Smooth muscle cell (in vitro differentiated cells): ENCODE measurements at regions not wholly inside any gene's neighbourhood (a gene's known extent, or its start where the extent isn't known, plus 50 kb on each side); places are given as distances from the start of the nearest gene placed in this dataset.

Experiments
- DNase-seq: peaks from one replicate; lab custom pipeline; 2025; ENCODE audit not compliant: unreplicated experiment; lab: John Stamatoyannopoulos, UW
- H2AFZ ChIP-seq: fragments of 200-600 bp; sonication (generic); 2 replicates; pipeline ENCODE4 v1.6.0; 2016; ENCODE audit warnings: antibody characterized with exemption, low read depth, mild to moderate bottlenecking
- H3F3A ChIP-seq: fragments of 200-600 bp; sonication (generic); 2 replicates; pipeline ENCODE4 v1.6.0; 2017; ENCODE audit warnings: antibody characterized with exemption, low read depth
- H3K27ac ChIP-seq: fragments of 200-600 bp; sonication (generic); 2 replicates; pipeline ENCODE4 v1.5.1; 2016; ENCODE audit warnings: low read depth, mild to moderate bottlenecking
- H3K27me3 ChIP-seq: fragments of 200-600 bp; sonication (generic); 2 replicates; pipeline ENCODE4 v1.6.1; 2016; ENCODE audit warnings: low read depth, mild to moderate bottlenecking
- H3K36me3 ChIP-seq: fragments of 200-600 bp; sonication (generic); 2 replicates; pipeline ENCODE4 v1.5.1; 2016; ENCODE audit warnings: low read depth
- H3K4me1 ChIP-seq: fragments of 200-600 bp; sonication (generic); 2 replicates; pipeline ENCODE4 v1.5.1; 2016; ENCODE audit warnings: low read depth
- H3K4me2 ChIP-seq: fragments of 200-600 bp; sonication (generic); 2 replicates; pipeline ENCODE4 v1.6.0; 2016; ENCODE audit warnings: mild to moderate bottlenecking
- H3K4me3 ChIP-seq: fragments of 200-600 bp; sonication (generic); 2 replicates; pipeline ENCODE4 v1.5.1; 2016; ENCODE audit warnings: mild to moderate bottlenecking
- H3K79me2 ChIP-seq: fragments of 200-600 bp; sonication (generic); 2 replicates; pipeline ENCODE4 v1.6.0; 2016; ENCODE audit warnings: low read depth, mild to moderate bottlenecking
- H3K9ac ChIP-seq: fragments of 200-600 bp; sonication (generic); 2 replicates; pipeline ENCODE4 v1.6.0; 2016; ENCODE audit warnings: low read depth
- H3K9me3 ChIP-seq: fragments of 200-600 bp; sonication (generic); replicated peaks from 2 replicates; pipeline ENCODE4 v1.5.1; 2016; ENCODE audit warnings: low read depth
- H4K20me1 ChIP-seq: fragments of 200-600 bp; sonication (generic); 2 replicates; pipeline ENCODE4 v1.6.0; 2016; ENCODE audit warnings: low read depth
- CTCF ChIP-seq: fragments of 200-600 bp; sonication (generic); IDR thresholded peaks from 2 replicates; pipeline ENCODE4 v1.5.1; 2017; ENCODE audit warnings: borderline replicate concordance, mild to moderate bottlenecking, antibody characterized with exemption; ENCODE audit not compliant: insufficient read depth, poor library complexity, severe bottlenecking
- WGBS: methylation state at CpG from one replicate; pipeline ENCODE4 v1.1.7; 2016; ENCODE audit warnings: low lambda C conversion rate; 5-methylcytosine and 5-hydroxymethylcytosine counted together

GRCh38 chr5:9724707-9725106 lies 94.6 kb upstream of the TAS2R1 start:
- no peak for DNase-seq
- no peaks in the 10 kb centered on the region for H3K27me3 ChIP-seq
- no peak for TF ChIP-seq CTCF
- H3K27ac ChIP-seq = no peak overlapping the region
- no peaks in the 10 kb centered on the region for H3K9me3 ChIP-seq
- H3K9ac ChIP-seq = no peak overlapping the region
- no peak overlapping the region for H3K4me2 ChIP-seq
- H3K36me3 ChIP-seq = no peaks in the 10 kb centered on the region
- H3K79me2 ChIP-seq = no peaks in the 10 kb centered on the region
- H3F3A ChIP-seq = no peaks in the 10 kb centered on the region
- H3K4me1 ChIP-seq = no peaks in the 10 kb centered on the region
- no peak overlapping the region for H2AFZ ChIP-seq
- 95% methylated on average over 2 of the region's 2 CpGs for WGBS
- H3K4me3 ChIP-seq = no peak overlapping the region
- H4K20me1 ChIP-seq = no peaks in the 10 kb centered on the region

GRCh38 chr5:9722601-9723180 lies 92.5 kb upstream of the TAS2R1 start:
- H3K4me2 ChIP-seq = no peak overlapping the region
- no peak overlapping the region for H3K9ac ChIP-seq
- TF ChIP-seq CTCF = no peak
- no peak overlapping the region for H3K4me3 ChIP-seq
- H3K79me2 ChIP-seq = no peaks in the 10 kb centered on the region
- H2AFZ ChIP-seq = no peak overlapping the region
- no peaks in the 10 kb centered on the region for H3K36me3 ChIP-seq
- DNase-seq = no peak
- H3K27ac ChIP-seq = no peak overlapping the region
- H3K9me3 ChIP-seq = no peaks in the 10 kb centered on the region
- no peaks in the 10 kb centered on the region for H4K20me1 ChIP-seq
- no peaks in the 10 kb centered on the region for H3K27me3 ChIP-seq
- no peaks in the 10 kb centered on the region for H3K4me1 ChIP-seq
- 96% methylated on average over 4 of the region's 4 CpGs for WGBS
- H3F3A ChIP-seq = peaks cover 1% of the 10 kb centered on the region

- no peaks in the 10 kb centered on the region for H4K20me1 ChIP-seq
- peaks cover 8% of the 10 kb centered on the region for H3F3A ChIP-seq
- no peak overlapping the region for H3K27ac ChIP-seq
- no peak overlapping the region for H3K4me2 ChIP-seq
- no peaks in the 10 kb centered on the region for H3K9me3 ChIP-seq
- no peak for TF ChIP-seq CTCF
- H2AFZ ChIP-seq = no peak overlapping the region
- H3K79me2 ChIP-seq = no peaks in the 10 kb centered on the region
- no peak overlapping the region for H3K4me3 ChIP-seq
- H3K4me1 ChIP-seq = peaks cover 4% of the 10 kb centered on the region
- DNase-seq = no peak
- H3K9ac ChIP-seq = no peak overlapping the region
- H3K36me3 ChIP-seq = no peaks in the 10 kb centered on the region
- WGBS = 100% methylated on average over 2 of the region's 2 CpGs
- H3K27me3 ChIP-seq = no peaks in the 10 kb centered on the region
Observed at GRCh38 chr5:9721161-9721560, 91.0 kb upstream of the TAS2R1 start.

GRCh38 chr5:9720361-9720760 lies 90.2 kb upstream of the TAS2R1 start:
- no peak overlapping the region for H3K27ac ChIP-seq
- DNase-seq = no peak
- H3K9me3 ChIP-seq = no peaks in the 10 kb centered on the region
- no peaks in the 10 kb centered on the region for H3K36me3 ChIP-seq
- no peak overlapping the region for H2AFZ ChIP-seq
- TF ChIP-seq CTCF = no peak
- peaks cover 8% of the 10 kb centered on the region for H3F3A ChIP-seq
- H3K4me1 ChIP-seq = peaks cover 5% of the 10 kb centered on the region
- H4K20me1 ChIP-seq = no peaks in the 10 kb centered on the region
- H3K79me2 ChIP-seq = no peaks in the 10 kb centered on the region
- no peak overlapping the region for H3K9ac ChIP-seq
- H3K4me3 ChIP-seq = no peak overlapping the region
- no peak overlapping the region for H3K4me2 ChIP-seq
- H3K27me3 ChIP-seq = no peaks in the 10 kb centered on the region
- 67% methylated on average over 5 of the region's 5 CpGs for WGBS
